ENCODE measurements at regions not wholly inside any gene's neighbourhood (a gene's known extent, or its start where the extent isn't known, plus 50 kb on each side); places are given as distances from the start of the nearest gene placed in this dataset.

- TF ChIP-seq, protein P1, sequence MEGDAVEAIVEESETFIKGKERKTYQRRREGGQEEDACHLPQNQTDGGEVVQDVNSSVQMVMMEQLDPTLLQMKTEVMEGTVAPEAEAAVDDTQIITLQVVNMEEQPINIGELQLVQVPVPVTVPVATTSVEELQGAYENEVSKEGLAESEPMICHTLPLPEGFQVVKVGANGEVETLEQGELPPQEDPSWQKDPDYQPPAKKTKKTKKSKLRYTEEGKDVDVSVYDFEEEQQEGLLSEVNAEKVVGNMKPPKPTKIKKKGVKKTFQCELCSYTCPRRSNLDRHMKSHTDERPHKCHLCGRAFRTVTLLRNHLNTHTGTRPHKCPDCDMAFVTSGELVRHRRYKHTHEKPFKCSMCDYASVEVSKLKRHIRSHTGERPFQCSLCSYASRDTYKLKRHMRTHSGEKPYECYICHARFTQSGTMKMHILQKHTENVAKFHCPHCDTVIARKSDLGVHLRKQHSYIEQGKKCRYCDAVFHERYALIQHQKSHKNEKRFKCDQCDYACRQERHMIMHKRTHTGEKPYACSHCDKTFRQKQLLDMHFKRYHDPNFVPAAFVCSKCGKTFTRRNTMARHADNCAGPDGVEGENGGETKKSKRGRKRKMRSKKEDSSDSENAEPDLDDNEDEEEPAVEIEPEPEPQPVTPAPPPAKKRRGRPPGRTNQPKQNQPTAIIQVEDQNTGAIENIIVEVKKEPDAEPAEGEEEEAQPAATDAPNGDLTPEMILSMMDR (IDR thresholded peaks at IDR 0.05 in 4 of 5, conservative IDR thresholded peaks at IDR 0.05 in 1 of 5): no peak
- TF ChIP-seq POLR2A (IDR thresholded peaks at IDR 0.05): no peak
These were observed 1466.9 kb downstream of the UQCRFS1 start for GRCh38 chr19:27745978-27746542.

Data from gastrocnemius medialis (tissue), 4 donors.